ENCODE measurements at regions not wholly inside any gene's neighbourhood (a gene's known extent, or its start where the extent isn't known, plus 50 kb on each side); places are given as distances from the start of the nearest gene placed in this dataset.

GRCh38 chr10:10613656-10614244, 403.9 kb upstream of the CELF2 start (continued):
- TF ChIP-seq CSRNP3 (CRISPR knock-in tag; IDR thresholded peaks at IDR 0.05) (no peak), ZNF8 (CRISPR knock-in tag; IDR thresholded peaks at IDR 0.05) (no peak), RARB (CRISPR knock-in tag; IDR thresholded peaks at IDR 0.05) (no peak), ZNF565 (CRISPR knock-in tag; conservative IDR thresholded peaks at IDR 0.05; ENCODE audit: low read depth) (no peak)
- TF ChIP-seq, protein P1, sequence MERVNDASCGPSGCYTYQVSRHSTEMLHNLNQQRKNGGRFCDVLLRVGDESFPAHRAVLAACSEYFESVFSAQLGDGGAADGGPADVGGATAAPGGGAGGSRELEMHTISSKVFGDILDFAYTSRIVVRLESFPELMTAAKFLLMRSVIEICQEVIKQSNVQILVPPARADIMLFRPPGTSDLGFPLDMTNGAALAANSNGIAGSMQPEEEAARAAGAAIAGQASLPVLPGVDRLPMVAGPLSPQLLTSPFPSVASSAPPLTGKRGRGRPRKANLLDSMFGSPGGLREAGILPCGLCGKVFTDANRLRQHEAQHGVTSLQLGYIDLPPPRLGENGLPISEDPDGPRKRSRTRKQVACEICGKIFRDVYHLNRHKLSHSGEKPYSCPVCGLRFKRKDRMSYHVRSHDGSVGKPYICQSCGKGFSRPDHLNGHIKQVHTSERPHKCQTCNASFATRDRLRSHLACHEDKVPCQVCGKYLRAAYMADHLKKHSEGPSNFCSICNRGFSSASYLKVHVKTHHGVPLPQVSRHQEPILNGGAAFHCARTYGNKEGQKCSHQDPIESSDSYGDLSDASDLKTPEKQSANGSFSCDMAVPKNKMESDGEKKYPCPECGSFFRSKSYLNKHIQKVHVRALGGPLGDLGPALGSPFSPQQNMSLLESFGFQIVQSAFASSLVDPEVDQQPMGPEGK (CRISPR knock-in tag; IDR thresholded peaks at IDR 0.05; ENCODE audit: borderline replicate concordance) = no peak

GRCh38 chr10:10617686-10618085, 400.0 kb upstream of the CELF2 start:
- ATAC-seq = no peak
- TF ChIP-seq ESRRG (CRISPR knock-in tag; IDR thresholded peaks at IDR 0.05) = no peak
- TF ChIP-seq, protein P2, sequence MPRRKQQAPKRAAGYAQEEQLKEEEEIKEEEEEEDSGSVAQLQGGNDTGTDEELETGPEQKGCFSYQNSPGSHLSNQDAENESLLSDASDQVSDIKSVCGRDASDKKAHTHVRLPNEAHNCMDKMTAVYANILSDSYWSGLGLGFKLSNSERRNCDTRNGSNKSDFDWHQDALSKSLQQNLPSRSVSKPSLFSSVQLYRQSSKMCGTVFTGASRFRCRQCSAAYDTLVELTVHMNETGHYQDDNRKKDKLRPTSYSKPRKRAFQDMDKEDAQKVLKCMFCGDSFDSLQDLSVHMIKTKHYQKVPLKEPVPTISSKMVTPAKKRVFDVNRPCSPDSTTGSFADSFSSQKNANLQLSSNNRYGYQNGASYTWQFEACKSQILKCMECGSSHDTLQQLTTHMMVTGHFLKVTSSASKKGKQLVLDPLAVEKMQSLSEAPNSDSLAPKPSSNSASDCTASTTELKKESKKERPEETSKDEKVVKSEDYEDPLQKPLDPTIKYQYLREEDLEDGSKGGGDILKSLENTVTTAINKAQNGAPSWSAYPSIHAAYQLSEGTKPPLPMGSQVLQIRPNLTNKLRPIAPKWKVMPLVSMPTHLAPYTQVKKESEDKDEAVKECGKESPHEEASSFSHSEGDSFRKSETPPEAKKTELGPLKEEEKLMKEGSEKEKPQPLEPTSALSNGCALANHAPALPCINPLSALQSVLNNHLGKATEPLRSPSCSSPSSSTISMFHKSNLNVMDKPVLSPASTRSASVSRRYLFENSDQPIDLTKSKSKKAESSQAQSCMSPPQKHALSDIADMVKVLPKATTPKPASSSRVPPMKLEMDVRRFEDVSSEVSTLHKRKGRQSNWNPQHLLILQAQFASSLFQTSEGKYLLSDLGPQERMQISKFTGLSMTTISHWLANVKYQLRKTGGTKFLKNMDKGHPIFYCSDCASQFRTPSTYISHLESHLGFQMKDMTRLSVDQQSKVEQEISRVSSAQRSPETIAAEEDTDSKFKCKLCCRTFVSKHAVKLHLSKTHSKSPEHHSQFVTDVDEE (CRISPR knock-in tag; IDR thresholded peaks at IDR 0.05) = no peak

DNA sequence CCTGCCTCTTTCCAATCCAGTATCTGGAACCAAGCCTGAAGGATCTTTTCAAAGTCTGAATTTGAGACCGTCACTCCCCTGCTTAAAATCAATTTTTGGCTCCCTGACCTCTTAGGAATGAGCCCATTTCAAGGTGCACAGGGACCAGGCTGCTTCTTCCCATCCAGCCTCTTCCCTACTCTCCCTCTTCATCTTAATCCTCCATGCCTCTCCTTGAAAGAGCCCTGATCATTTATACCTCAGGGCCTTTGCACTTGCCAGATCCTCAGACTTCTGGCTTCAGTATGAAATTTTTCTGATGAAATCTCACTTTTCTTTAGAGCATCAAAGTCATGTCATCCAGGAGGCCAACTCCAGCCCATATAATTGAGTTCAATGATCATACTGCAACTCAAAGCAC, 399.5 kb upstream of the CELF2 start:
- no peak for TF ChIP-seq ZC3H10 (CRISPR knock-in tag; IDR thresholded peaks at IDR 0.05)
- no peak for TF ChIP-seq TCF4 (CRISPR knock-in tag; IDR thresholded peaks at IDR 0.05; ENCODE audit: borderline replicate concordance)
- no peak for TF ChIP-seq ZNF70 (CRISPR knock-in tag; IDR thresholded peaks at IDR 0.05)
- TF ChIP-seq ZNF565 (CRISPR knock-in tag; conservative IDR thresholded peaks at IDR 0.05; ENCODE audit: low read depth) = no peak
- TF ChIP-seq TOX (CRISPR knock-in tag; IDR thresholded peaks at IDR 0.05; ENCODE audit: borderline replicate concordance) = no peak
- TF ChIP-seq ESRRG (CRISPR knock-in tag; IDR thresholded peaks at IDR 0.05) = no peak
- no peak for TF ChIP-seq CSDC2 (CRISPR knock-in tag; IDR thresholded peaks at IDR 0.05)
- TF ChIP-seq RARB (CRISPR knock-in tag; IDR thresholded peaks at IDR 0.05) = no peak
- TF ChIP-seq, protein P1 (CRISPR knock-in tag; IDR thresholded peaks at IDR 0.05; ENCODE audit: borderline replicate concordance) = no peak
- no peak for TF ChIP-seq ZFP3 (CRISPR knock-in tag; IDR thresholded peaks at IDR 0.05)
- TF ChIP-seq, protein P3, sequence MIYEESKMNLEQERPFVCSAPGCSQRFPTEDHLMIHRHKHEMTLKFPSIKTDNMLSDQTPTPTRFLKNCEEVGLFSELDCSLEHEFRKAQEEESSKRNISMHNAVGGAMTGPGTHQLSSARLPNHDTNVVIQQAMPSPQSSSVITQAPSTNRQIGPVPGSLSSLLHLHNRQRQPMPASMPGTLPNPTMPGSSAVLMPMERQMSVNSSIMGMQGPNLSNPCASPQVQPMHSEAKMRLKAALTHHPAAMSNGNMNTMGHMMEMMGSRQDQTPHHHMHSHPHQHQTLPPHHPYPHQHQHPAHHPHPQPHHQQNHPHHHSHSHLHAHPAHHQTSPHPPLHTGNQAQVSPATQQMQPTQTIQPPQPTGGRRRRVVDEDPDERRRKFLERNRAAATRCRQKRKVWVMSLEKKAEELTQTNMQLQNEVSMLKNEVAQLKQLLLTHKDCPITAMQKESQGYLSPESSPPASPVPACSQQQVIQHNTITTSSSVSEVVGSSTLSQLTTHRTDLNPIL (CRISPR knock-in tag; IDR thresholded peaks at IDR 0.05; ENCODE audit: low read depth) = no peak
- no peak for ATAC-seq

DNA sequence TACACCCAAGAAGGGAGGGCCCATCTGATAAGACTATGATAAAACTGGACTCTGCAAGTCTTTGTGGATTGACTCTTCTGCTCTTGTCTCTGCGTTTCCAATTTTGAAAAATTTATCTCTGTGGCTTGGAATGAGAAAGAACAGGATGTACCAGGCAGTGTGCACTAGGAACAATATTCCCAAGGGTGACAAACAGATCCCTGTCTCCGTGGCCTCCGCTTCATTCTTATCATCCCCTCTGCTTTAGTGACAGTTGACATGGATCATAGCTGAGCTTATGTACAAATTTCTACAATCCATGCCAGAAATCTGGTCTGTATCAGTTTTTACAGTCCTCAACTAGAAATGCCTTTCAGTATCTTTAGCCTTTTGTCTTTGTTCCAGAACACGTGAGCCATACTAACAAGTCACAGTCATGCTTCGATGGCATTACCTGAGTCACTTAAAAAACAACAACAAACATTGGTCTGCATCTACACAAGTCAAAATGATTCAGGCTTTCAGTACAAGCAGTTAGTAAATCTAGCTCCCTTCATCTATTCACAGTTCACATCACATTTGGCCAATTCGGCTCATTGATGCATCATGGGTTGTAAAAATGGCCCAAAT, 393.6 kb upstream of the CELF2 start:
- no peak for ATAC-seq
- TF ChIP-seq RARB (CRISPR knock-in tag; IDR thresholded peaks at IDR 0.05) (no peak), CSRNP3 (CRISPR knock-in tag; IDR thresholded peaks at IDR 0.05) (no peak), PPARA (CRISPR knock-in tag; IDR thresholded peaks at IDR 0.05; ENCODE audit: borderline replicate concordance) (no peak), TCF4 (CRISPR knock-in tag; IDR thresholded peaks at IDR 0.05; ENCODE audit: borderline replicate concordance) (no peak), ISL1 (CRISPR knock-in tag; IDR thresholded peaks at IDR 0.05) (no peak), GLIS3 (CRISPR knock-in tag; IDR thresholded peaks at IDR 0.05) (no peak), CSDC2 (CRISPR knock-in tag; IDR thresholded peaks at IDR 0.05) (no peak), ESRRG (CRISPR knock-in tag; IDR thresholded peaks at IDR 0.05) (no peak), ZNF8 (CRISPR knock-in tag; IDR thresholded peaks at IDR 0.05) (no peak)
- TF ChIP-seq, protein P4, sequence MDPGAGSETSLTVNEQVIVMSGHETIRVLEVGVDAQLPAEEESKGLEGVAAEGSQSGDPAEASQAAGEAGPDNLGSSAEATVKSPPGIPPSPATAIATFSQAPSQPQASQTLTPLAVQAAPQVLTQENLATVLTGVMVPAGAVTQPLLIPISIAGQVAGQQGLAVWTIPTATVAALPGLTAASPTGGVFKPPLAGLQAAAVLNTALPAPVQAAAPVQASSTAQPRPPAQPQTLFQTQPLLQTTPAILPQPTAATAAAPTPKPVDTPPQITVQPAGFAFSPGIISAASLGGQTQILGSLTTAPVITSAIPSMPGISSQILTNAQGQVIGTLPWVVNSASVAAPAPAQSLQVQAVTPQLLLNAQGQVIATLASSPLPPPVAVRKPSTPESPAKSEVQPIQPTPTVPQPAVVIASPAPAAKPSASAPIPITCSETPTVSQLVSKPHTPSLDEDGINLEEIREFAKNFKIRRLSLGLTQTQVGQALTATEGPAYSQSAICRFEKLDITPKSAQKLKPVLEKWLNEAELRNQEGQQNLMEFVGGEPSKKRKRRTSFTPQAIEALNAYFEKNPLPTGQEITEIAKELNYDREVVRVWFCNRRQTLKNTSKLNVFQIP (CRISPR knock-in tag; IDR thresholded peaks at IDR 0.05; ENCODE audit: borderline replicate concordance, low read depth) = no peak
- TF ChIP-seq, protein P2 (CRISPR knock-in tag; IDR thresholded peaks at IDR 0.05) = no peak
